HepG2 (cell line): ENCODE measurements at regions not wholly inside any gene's neighbourhood (a gene's known extent, or its start where the extent isn't known, plus 50 kb on each side); places are given as distances from the start of the nearest gene placed in this dataset.

Source experiments
- ATAC-seq: fragments of 200-7000 bp; cut with Tn5 transposase; 3 replicates; pipeline ENCODE4 v1.9.1; 2020; ENCODE audit warnings: mild to moderate bottlenecking, moderate library complexity
- BruUV-seq: library from RNA; stranded (reverse); fragments of 400-500 nt; replicated peaks from 2 replicates; lab custom pipeline; 2021; lab: Mats Ljungman, UMichigan
- CTCF ChIA-PET: fragments of 300-600 bp; formaldehyde crosslinking; extraction: SDS; loops from one replicate; lab custom pipeline; 2021; ENCODE audit warnings: low total read pairs, inconsistent platforms, low intra/inter-chr PET ratio; lab: Yijun Ruan, JAX
- POLR2A ChIA-PET: fragments of 350-600 bp; sonication (Branson Sonifier 250); formaldehyde crosslinking; loops from one replicate; lab custom pipeline; 2020; ENCODE audit warnings: antibody characterized with exemption, inconsistent platforms; lab: Yijun Ruan, JAX
- DNase-seq: peaks from one replicate; pipeline ENCODE4 v3.0.0-alpha.2; 2015; ENCODE audit warnings: low spot score
- FAIRE-seq: peaks from 3 replicates; lab custom pipeline; 2011; peaks lifted over from hg19 to GRCh38; lab: Jason Lieb, UNC
- H2AFZ ChIP-seq: one replicate; pipeline ENCODE4 v1.6.1; 2011; ENCODE audit warnings: low read length, inconsistent platforms
- H3K27ac ChIP-seq: fragments of 300-600 bp; 3 replicates; pipeline ENCODE4 v1.8.0; 2011; ENCODE audit warnings: mixed run types, mild to moderate bottlenecking, mixed read lengths, low read length, inconsistent platforms; ENCODE audit not compliant: insufficient read depth; ENCODE audit errors: extremely low read length
- H3K27me3 ChIP-seq, 2 experiments: fragments of 200-600 bp in 1 of 2; 2 replicates in 1 of 2; 3 replicates in 1 of 2; pipeline versions ENCODE4 v1.6.0 to v1.8.0; 2011; ENCODE audit warnings: low read length in 2 of 2, mild to moderate bottlenecking in 2 of 2, moderate library complexity in 2 of 2, inconsistent platforms in 1 of 2; ENCODE audit not compliant: insufficient read depth in 2 of 2, control insufficient read depth in 1 of 2
- H3K36me3 ChIP-seq, 2 experiments: fragments of 200-600 bp in 1 of 2; replicated peaks in 1 of 2; 2 replicates in 1 of 2; 3 replicates in 1 of 2; pipeline versions ENCODE4 v1.5.1 to v1.8.0; 2011; ENCODE audit warnings: low read length in 2 of 2, inconsistent platforms in 1 of 2; ENCODE audit not compliant: insufficient read depth in 2 of 2, control insufficient read depth in 1 of 2
- H3K4me1 ChIP-seq: 2 replicates; pipeline ENCODE4 v1.5.1; 2012; ENCODE audit warnings: low read length, inconsistent platforms; ENCODE audit not compliant: insufficient read depth
- H3K4me2 ChIP-seq: 2 replicates; pipeline ENCODE4 v1.6.0; 2011; ENCODE audit warnings: low read depth, low read length, inconsistent platforms
- H3K4me3 ChIP-seq, 3 experiments: fragments of 200-600 bp in 1 of 3; sonication (generic), shearing (Covaris generic) in 1 of 3; replicated peaks in 1 of 3; 2 replicates each; pipeline ENCODE4 v1.5.1; 2011 to 2016; ENCODE audit warnings: low read length in 3 of 3, inconsistent platforms in 2 of 3, low read depth in 2 of 3, mild to moderate bottlenecking in 2 of 3, control low read depth in 1 of 3, mixed read lengths in 1 of 3; ENCODE audit not compliant: insufficient read depth in 1 of 3
- H3K79me2 ChIP-seq: one replicate; pipeline ENCODE4 v1.6.1; 2011; ENCODE audit warnings: low read length, inconsistent platforms; ENCODE audit not compliant: insufficient read depth
- H3K9ac ChIP-seq: 2 replicates; pipeline ENCODE4 v1.6.0; 2011; ENCODE audit warnings: mild to moderate bottlenecking, low read depth, low read length, inconsistent platforms; ENCODE audit not compliant: insufficient read depth
- H3K9me3 ChIP-seq: 2 replicates; pipeline ENCODE4 v1.5.1; 2012; ENCODE audit warnings: mild to moderate bottlenecking, low read length
- H4K20me1 ChIP-seq: 2 replicates; pipeline ENCODE4 v1.6.0; 2011; ENCODE audit warnings: inconsistent platforms, mild to moderate bottlenecking, low read length, moderate library complexity; ENCODE audit not compliant: insufficient read depth
- AKAP8 ChIP-seq: sonication (generic); formaldehyde crosslinking; IDR thresholded peaks from 2 replicates; pipeline ENCODE4 v1.5.1; 2020; ENCODE audit warnings: mild to moderate bottlenecking, missing genetic modification reagents
- BORCS8-MEF2B ChIP-seq: sonication (generic); formaldehyde crosslinking; IDR thresholded peaks from 2 replicates; pipeline ENCODE4 v1.8.0; 2022; ENCODE audit warnings: mild to moderate bottlenecking, missing genetic modification reagents
- MZF1 ChIP-seq: sonication (generic); formaldehyde crosslinking; IDR thresholded peaks from 2 replicates; pipeline ENCODE4 v1.8.1; 2023; ENCODE audit warnings: mild to moderate bottlenecking, missing genetic modification reagents, borderline replicate concordance
- ZNF569 ChIP-seq: sonication (generic); formaldehyde crosslinking; IDR thresholded peaks from 2 replicates; pipeline ENCODE4 v1.5.0; 2020; ENCODE audit warnings: mild to moderate bottlenecking, missing genetic modification reagents, moderate library complexity, borderline replicate concordance
- ZNF670 ChIP-seq: sonication (generic); formaldehyde crosslinking; IDR thresholded peaks from 2 replicates; pipeline ENCODE4 v1.8.0; 2022; ENCODE audit warnings: mild to moderate bottlenecking, missing genetic modification reagents, borderline replicate concordance
- WGBS: methylation state at CpG from one replicate; pipeline ENCODE4 v1.1.6; 2017; ENCODE audit warnings: low lambda C conversion rate; 5-methylcytosine and 5-hydroxymethylcytosine counted together
- in situ Hi-C: cut with HindIII; loops from 2 replicates; pipeline ENCODE4 v1.10.0; 2017; ENCODE audit warnings: low pct_unique_long_range_greater_than_20kb; ENCODE audit not compliant: extremely low pct_ligation_motif_present
- intact Hi-C: fragments of 100-400 bp; cut with micrococcal nuclease; formaldehyde crosslinking; loops from one replicate; pipeline ENCODE4 v1.10.0; 2022; ENCODE audit not compliant: unreplicated experiment
- TF ChIP-seq, protein P1 (sequence below): sonication (generic); formaldehyde crosslinking; IDR thresholded peaks from 2 replicates; pipeline ENCODE4 v1.5.1; 2020; ENCODE audit warnings: missing genetic modification reagents, mild to moderate bottlenecking, borderline replicate concordance
- TF ChIP-seq, protein P2 (sequence below): sonication (generic); formaldehyde crosslinking; IDR thresholded peaks from 2 replicates; pipeline ENCODE4 v1.5.0; 2020; ENCODE audit warnings: mild to moderate bottlenecking, missing genetic modification reagents

DNA sequence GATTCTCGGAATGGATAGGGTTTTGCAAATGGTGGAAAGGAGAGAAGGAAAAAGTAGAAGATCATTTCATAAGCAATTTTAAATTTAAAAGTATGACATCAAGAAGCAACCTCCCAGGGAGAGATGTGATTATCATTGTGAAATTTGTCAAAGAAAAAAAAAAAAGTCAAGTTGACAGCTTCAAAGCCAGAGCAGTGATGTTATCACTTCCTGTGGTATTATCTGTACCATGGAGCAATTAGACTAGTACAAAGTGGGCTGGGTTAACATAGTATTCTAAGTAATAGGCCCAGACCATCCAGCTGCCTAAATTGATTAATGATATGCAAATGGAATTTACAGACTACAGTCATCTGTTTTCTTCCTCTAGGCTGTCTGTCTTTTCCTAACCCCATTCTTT lies 84.0 kb upstream of the NPY start (continued):
- TF ChIP-seq, protein P1, sequence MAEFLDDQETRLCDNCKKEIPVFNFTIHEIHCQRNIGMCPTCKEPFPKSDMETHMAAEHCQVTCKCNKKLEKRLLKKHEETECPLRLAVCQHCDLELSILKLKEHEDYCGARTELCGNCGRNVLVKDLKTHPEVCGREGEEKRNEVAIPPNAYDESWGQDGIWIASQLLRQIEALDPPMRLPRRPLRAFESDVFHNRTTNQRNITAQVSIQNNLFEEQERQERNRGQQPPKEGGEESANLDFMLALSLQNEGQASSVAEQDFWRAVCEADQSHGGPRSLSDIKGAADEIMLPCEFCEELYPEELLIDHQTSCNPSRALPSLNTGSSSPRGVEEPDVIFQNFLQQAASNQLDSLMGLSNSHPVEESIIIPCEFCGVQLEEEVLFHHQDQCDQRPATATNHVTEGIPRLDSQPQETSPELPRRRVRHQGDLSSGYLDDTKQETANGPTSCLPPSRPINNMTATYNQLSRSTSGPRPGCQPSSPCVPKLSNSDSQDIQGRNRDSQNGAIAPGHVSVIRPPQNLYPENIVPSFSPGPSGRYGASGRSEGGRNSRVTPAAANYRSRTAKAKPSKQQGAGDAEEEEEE (CRISPR knock-in tag), result no peak
- TF ChIP-seq AKAP8 (CRISPR knock-in tag) (no peak), ZNF569 (CRISPR knock-in tag) (no peak), ZNF670 (CRISPR knock-in tag) (no peak), BORCS8-MEF2B (CRISPR knock-in tag) (no peak)
- TF ChIP-seq, protein P2, sequence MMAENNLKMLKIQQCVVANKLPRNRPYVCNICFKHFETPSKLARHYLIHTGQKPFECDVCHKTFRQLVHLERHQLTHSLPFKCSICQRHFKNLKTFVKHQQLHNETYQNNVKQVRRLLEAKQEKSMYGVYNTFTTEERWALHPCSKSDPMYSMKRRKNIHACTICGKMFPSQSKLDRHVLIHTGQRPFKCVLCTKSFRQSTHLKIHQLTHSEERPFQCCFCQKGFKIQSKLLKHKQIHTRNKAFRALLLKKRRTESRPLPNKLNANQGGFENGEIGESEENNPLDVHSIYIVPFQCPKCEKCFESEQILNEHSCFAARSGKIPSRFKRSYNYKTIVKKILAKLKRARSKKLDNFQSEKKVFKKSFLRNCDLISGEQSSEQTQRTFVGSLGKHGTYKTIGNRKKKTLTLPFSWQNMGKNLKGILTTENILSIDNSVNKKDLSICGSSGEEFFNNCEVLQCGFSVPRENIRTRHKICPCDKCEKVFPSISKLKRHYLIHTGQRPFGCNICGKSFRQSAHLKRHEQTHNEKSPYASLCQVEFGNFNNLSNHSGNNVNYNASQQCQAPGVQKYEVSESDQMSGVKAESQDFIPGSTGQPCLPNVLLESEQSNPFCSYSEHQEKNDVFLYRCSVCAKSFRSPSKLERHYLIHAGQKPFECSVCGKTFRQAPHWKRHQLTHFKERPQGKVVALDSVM, result no peak

- in situ Hi-C loops, result no loop called here
- no peak overlapping the region for H3K9ac ChIP-seq
- ATAC-seq (no peak), DNase-seq (no peak), FAIRE-seq (no peak)
- WGBS, result 60% methylated on average over 9 of the region's 9 CpGs
- H3K79me2 ChIP-seq, result no peaks in the 10 kb centered on the region
- no peak for TF ChIP-seq MZF1 (CRISPR knock-in tag)
- H4K20me1 ChIP-seq, result no peaks in the 10 kb centered on the region
- no TSS peak for BruUV-seq
- POLR2A ChIA-PET, result no interaction called here
- H3K4me3 ChIP-seq, result no peak overlapping the region
- no peaks in the 10 kb centered on the region for H3K27me3 ChIP-seq
- no peak overlapping the region for H2AFZ ChIP-seq
- H3K36me3 ChIP-seq, result no peaks in the 10 kb centered on the region
- CTCF ChIA-PET, result no interaction called here
- H3K4me2 ChIP-seq, result no peak overlapping the region
- no peak overlapping the region for H3K27ac ChIP-seq
- no peaks in the 10 kb centered on the region for H3K4me1 ChIP-seq
- no peaks in the 10 kb centered on the region for H3K9me3 ChIP-seq
- intact Hi-C loops, result no loop called here
Measured at GRCh38 chr7:24200407-24200966, 83.5 kb upstream of the NPY start.
